HCT116 (cell line): ENCODE measurements at regions not wholly inside any gene's neighbourhood (a gene's known extent, or its start where the extent isn't known, plus 50 kb on each side); places are given as distances from the start of the nearest gene placed in this dataset.

Experiments
- ATAC-seq: fragments of 200-7000 bp; cut with Tn5 transposase; 2 replicates; pipeline ENCODE4 v1.9.1; 2020; ENCODE audit warnings: mild to moderate bottlenecking, moderate library complexity
- BruUV-seq: library from RNA; stranded (reverse); fragments of 400-500 nt; replicated peaks from 2 replicates; lab custom pipeline; 2021; lab: Mats Ljungman, UMichigan
- CTCF ChIA-PET: fragments of 300-600 bp; sonication (Branson Sonifier 250); formaldehyde crosslinking; loops from one replicate; lab custom pipeline; 2021; ENCODE audit warnings: antibody characterized with exemption; lab: Charles Lee
- POLR2A ChIA-PET: fragments of 300-600, 350-600 bp; sonication (Branson Sonifier 250); formaldehyde crosslinking; loops from one replicate; lab custom pipeline; 2021; ENCODE audit warnings: antibody characterized with exemption; lab: Charles Lee
- RAD21 ChIA-PET, 2 experiments: fragments of 300-600 bp; sonication (Branson Sonifier 250); formaldehyde crosslinking; loops; one replicate each; lab custom pipeline; 2023; ENCODE audit warnings: low total read pairs in 2 of 2; ENCODE audit not compliant: uncharacterized antibody in 2 of 2, unreplicated experiment in 2 of 2, low non-redundant PET in 1 of 2; lab: Charles Lee
- DNase-seq: peaks from one replicate; pipeline ENCODE4 v3.0.0-alpha.2; 2010; ENCODE audit warnings: low read depth, low spot score
- H2AFZ ChIP-seq: fragments of 200-600 bp; shearing (Covaris generic), sonication (generic); 2 replicates; pipeline ENCODE4 v1.6.1; 2017; ENCODE audit warnings: low read depth, mixed run types, mixed read lengths, antibody characterized with exemption, low read length; ENCODE audit not compliant: poor library complexity, severe bottlenecking
- H3K27ac ChIP-seq: 2 replicates; pipeline ENCODE4 v1.5.1; 2012; ENCODE audit warnings: low read depth, low read length
- H3K27me3 ChIP-seq: fragments of 200-600 bp; sonication (generic); 2 replicates; pipeline ENCODE4 v1.6.1; 2016; ENCODE audit warnings: mixed run types, low read length, mixed read lengths; ENCODE audit not compliant: insufficient read depth
- H3K36me3 ChIP-seq, 2 experiments: fragments of 200-500 bp in 1 of 2; fragments of 200-600 bp in 1 of 2; sonication (Bioruptor generic) in 1 of 2; sonication (generic) in 1 of 2; 2 replicates each; pipeline versions ENCODE4 v1.5.1 to v1.6.1; 2014 to 2016; ENCODE audit warnings: low read length in 2 of 2, inconsistent platforms in 1 of 2, mixed read lengths in 1 of 2, mixed run types in 1 of 2; ENCODE audit not compliant: insufficient read depth in 2 of 2, control insufficient read depth in 1 of 2
- H3K4me1 ChIP-seq, 2 experiments: fragments of 200-600 bp in 1 of 2; sonication (generic) in 1 of 2; 2 replicates each; pipeline versions ENCODE4 v1.5.1 to v1.6.1; 2012 to 2017; ENCODE audit warnings: low read length in 2 of 2, inconsistent platforms in 1 of 2, mild to moderate bottlenecking in 1 of 2, mixed read lengths in 1 of 2, mixed run types in 1 of 2, moderate library complexity in 1 of 2; ENCODE audit not compliant: insufficient read depth in 2 of 2, control insufficient read depth in 1 of 2
- H3K4me2 ChIP-seq: fragments of 200-600 bp; sonication (generic); 2 replicates; pipeline ENCODE4 v1.6.1; 2017; ENCODE audit warnings: mixed run types, low read length, mixed read lengths
- H3K4me3 ChIP-seq, 2 experiments: fragments of 200-600 bp in 1 of 2; sonication (generic) in 1 of 2; replicated peaks in 1 of 2; 2 replicates each; pipeline ENCODE4 v1.5.1; 2011 to 2016; ENCODE audit warnings: low read length in 2 of 2, control low read depth in 1 of 2, low read depth in 1 of 2, mild to moderate bottlenecking in 1 of 2, mixed read lengths in 1 of 2, mixed run types in 1 of 2
- H3K79me2 ChIP-seq: fragments of 200-600 bp; sonication (generic); 2 replicates; pipeline ENCODE4 v1.6.1; 2017; ENCODE audit warnings: mild to moderate bottlenecking, mixed run types, low read length, moderate library complexity, mixed read lengths; ENCODE audit not compliant: insufficient read depth
- H3K9ac ChIP-seq: fragments of 200-600 bp; sonication (generic); 2 replicates; pipeline ENCODE4 v1.6.1; 2016; ENCODE audit warnings: low read length, mixed read lengths
- H3K9me2 ChIP-seq: fragments of 200-600 bp; sonication (generic), shearing (Covaris generic); 2 replicates; pipeline ENCODE4 v1.6.1; 2017; ENCODE audit warnings: mixed run types, mild to moderate bottlenecking, moderate library complexity; ENCODE audit not compliant: insufficient read depth
- H3K9me3 ChIP-seq, 2 experiments: fragments of 200-500 bp in 1 of 2; fragments of 200-600 bp in 1 of 2; sonication (Bioruptor generic) in 1 of 2; sonication (generic) in 1 of 2; 2 replicates each; pipeline ENCODE4 v1.6.1; 2014 to 2017; ENCODE audit warnings: low read length in 2 of 2, mixed read lengths in 2 of 2, inconsistent platforms in 1 of 2, low read depth in 1 of 2, mild to moderate bottlenecking in 1 of 2, mixed run types in 1 of 2, moderate library complexity in 1 of 2; ENCODE audit not compliant: control insufficient read depth in 1 of 2, insufficient read depth in 1 of 2
- H4K20me1 ChIP-seq: fragments of 200-600 bp; sonication (generic), shearing (Covaris generic); 2 replicates; pipeline ENCODE4 v1.6.1; 2017; ENCODE audit warnings: mixed run types, mild to moderate bottlenecking, moderate library complexity; ENCODE audit not compliant: insufficient read depth
- CBX3 ChIP-seq: IDR thresholded peaks from 2 replicates; pipeline ENCODE4 v1.6.1; 2012; ENCODE audit warnings: low read depth
- ELF1 ChIP-seq: IDR thresholded peaks from 2 replicates; pipeline ENCODE4 v1.6.1; 2012; ENCODE audit warnings: low read depth, borderline replicate concordance
- EZH2phosphoT487 ChIP-seq: fragments of 200-600 bp; IDR thresholded peaks from 2 replicates; pipeline ENCODE4 v1.6.1; 2018; ENCODE audit warnings: antibody characterized with exemption, borderline replicate concordance
- JUND ChIP-seq: IDR thresholded peaks from 2 replicates; pipeline ENCODE4 v1.6.1; 2012
- POLR2A ChIP-seq: IDR thresholded peaks from 2 replicates; pipeline ENCODE4 v1.7.0; 2011; ENCODE audit warnings: borderline replicate concordance; ENCODE audit not compliant: insufficient read depth, insufficient read length; ENCODE audit errors: extremely low read depth
- SIN3A ChIP-seq: IDR thresholded peaks from 2 replicates; pipeline ENCODE4 v1.6.1; 2012; ENCODE audit warnings: low read depth
- TCF7L2 ChIP-seq: IDR thresholded peaks from 2 replicates; pipeline ENCODE4 v1.7.0; 2011; ENCODE audit warnings: borderline replicate concordance, inconsistent platforms; ENCODE audit not compliant: insufficient read depth, insufficient read length; ENCODE audit errors: extremely low read depth
- YY1 ChIP-seq: IDR thresholded peaks from 2 replicates; pipeline ENCODE4 v1.6.1; 2011; ENCODE audit warnings: low read length, low read depth, moderate library complexity, mild to moderate bottlenecking; ENCODE audit not compliant: insufficient replicate concordance; ENCODE audit errors: extremely low read depth
- ZFX ChIP-seq: fragments of 450-650 bp; IDR thresholded peaks from 2 replicates; pipeline ENCODE4 v1.6.1; 2017
- intact Hi-C: fragments of 100-400 bp; cut with micrococcal nuclease; formaldehyde crosslinking; loops from 2 replicates; pipeline ENCODE4 v1.10.0; 2022
- TF ChIP-seq, protein P1 (sequence below): IDR thresholded peaks from 2 replicates; pipeline ENCODE4 v1.6.1; 2012
- TF ChIP-seq, protein P2 (sequence below): IDR thresholded peaks from 2 replicates; pipeline ENCODE4 v1.6.1; 2012; ENCODE audit warnings: low read depth

DNA sequence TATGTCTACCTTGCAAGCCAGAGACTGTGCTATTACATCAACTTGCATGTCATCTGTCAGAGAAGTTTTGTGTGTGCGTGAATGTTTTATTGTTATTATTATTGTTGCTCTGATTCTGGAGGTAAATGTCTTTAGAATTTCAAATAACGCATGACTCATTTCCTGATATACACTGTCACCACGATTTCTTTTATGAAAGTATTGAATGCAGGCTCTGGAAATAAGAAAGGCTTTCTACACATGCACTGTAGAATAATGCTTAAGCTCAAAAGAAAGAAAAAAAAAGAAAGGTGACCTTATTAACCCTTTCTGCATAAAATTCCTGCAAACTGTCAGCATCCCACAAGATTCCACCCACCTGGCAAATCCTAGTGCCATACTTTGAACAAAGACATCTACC, 632.9 kb downstream of the ZNF674 start:
- ChIA-PET CTCF (no interaction called here), POLR2A (no interaction called here)
- intact Hi-C loops, result no loop called here
- Histone ChIP-seq H2AFZ (no peak overlapping the region), H3K27ac (no peak overlapping the region), H3K9me3 (no peaks in the 10 kb centered on the region), H3K4me1 (no peaks in the 10 kb centered on the region), H3K9ac (no peak overlapping the region), H3K27me3 (no peaks in the 10 kb centered on the region), H4K20me1 (no peaks in the 10 kb centered on the region), H3K79me2 (no peaks in the 10 kb centered on the region)
- DNase-seq, result no peak
- no TSS peak for BruUV-seq
- TF ChIP-seq POLR2A (no peak), YY1 (no peak), ZFX (no peak), ELF1 (no peak), SIN3A (no peak), TCF7L2 (no peak), EZH2phosphoT487 (no peak), JUND (no peak), CBX3 (no peak)
- TF ChIP-seq, protein P1, sequence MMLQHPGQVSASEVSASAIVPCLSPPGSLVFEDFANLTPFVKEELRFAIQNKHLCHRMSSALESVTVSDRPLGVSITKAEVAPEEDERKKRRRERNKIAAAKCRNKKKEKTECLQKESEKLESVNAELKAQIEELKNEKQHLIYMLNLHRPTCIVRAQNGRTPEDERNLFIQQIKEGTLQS, result no peak
- TF ChIP-seq, protein P2, sequence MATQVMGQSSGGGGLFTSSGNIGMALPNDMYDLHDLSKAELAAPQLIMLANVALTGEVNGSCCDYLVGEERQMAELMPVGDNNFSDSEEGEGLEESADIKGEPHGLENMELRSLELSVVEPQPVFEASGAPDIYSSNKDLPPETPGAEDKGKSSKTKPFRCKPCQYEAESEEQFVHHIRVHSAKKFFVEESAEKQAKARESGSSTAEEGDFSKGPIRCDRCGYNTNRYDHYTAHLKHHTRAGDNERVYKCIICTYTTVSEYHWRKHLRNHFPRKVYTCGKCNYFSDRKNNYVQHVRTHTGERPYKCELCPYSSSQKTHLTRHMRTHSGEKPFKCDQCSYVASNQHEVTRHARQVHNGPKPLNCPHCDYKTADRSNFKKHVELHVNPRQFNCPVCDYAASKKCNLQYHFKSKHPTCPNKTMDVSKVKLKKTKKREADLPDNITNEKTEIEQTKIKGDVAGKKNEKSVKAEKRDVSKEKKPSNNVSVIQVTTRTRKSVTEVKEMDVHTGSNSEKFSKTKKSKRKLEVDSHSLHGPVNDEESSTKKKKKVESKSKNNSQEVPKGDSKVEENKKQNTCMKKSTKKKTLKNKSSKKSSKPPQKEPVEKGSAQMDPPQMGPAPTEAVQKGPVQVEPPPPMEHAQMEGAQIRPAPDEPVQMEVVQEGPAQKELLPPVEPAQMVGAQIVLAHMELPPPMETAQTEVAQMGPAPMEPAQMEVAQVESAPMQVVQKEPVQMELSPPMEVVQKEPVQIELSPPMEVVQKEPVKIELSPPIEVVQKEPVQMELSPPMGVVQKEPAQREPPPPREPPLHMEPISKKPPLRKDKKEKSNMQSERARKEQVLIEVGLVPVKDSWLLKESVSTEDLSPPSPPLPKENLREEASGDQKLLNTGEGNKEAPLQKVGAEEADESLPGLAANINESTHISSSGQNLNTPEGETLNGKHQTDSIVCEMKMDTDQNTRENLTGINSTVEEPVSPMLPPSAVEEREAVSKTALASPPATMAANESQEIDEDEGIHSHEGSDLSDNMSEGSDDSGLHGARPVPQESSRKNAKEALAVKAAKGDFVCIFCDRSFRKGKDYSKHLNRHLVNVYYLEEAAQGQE, result no peak
- TF ChIP-seq, all 23 proteins: peak for 0
- no peak for ATAC-seq
- Histone ChIP-seq H3K36me3 (no peaks in the 10 kb centered on the region), H3K4me3 (no peak overlapping the region), H3K4me2 (no peak overlapping the region), H3K9me2 (no peaks in the 10 kb centered on the region)
- RAD21 ChIA-PET, result no interaction called here
